IMR-90 (cell line): ENCODE measurements at regions not wholly inside any gene's neighbourhood (a gene's known extent, or its start where the extent isn't known, plus 50 kb on each side); places are given as distances from the start of the nearest gene placed in this dataset.

Source experiments
- ATAC-seq: fragments of 200-7000 bp; cut with Tn5 transposase; 2 replicates; pipeline ENCODE4 v1.9.1; 2020; ENCODE audit warnings: low read depth, mild to moderate bottlenecking, moderate library complexity
- BruUV-seq: library from RNA; stranded (reverse); fragments of 400-500 nt; replicated peaks from 2 replicates; lab custom pipeline; 2021; lab: Mats Ljungman, UMichigan
- CTCF ChIA-PET: fragments of 300-600 bp; formaldehyde crosslinking; extraction: SDS; loops from one replicate; lab custom pipeline; 2021; ENCODE audit warnings: antibody characterized with exemption; lab: Yijun Ruan, JAX
- POLR2A ChIA-PET: fragments of 300-600 bp; sonication (Branson Sonifier 250); formaldehyde crosslinking; loops from one replicate; lab custom pipeline; 2022; ENCODE audit warnings: antibody characterized with exemption; ENCODE audit not compliant: unreplicated experiment; lab: Charles Lee
- DNase-seq: peaks from one replicate; pipeline ENCODE4 v3.0.0; 2013
- H2AFZ ChIP-seq: replicated peaks from 2 replicates; pipeline ENCODE3; 2013; ENCODE audit warnings: low read length, mild to moderate bottlenecking; ENCODE audit not compliant: poor library complexity
- H2AK5ac ChIP-seq: 2 replicates; pipeline ENCODE4 v1.6.1; 2013; ENCODE audit warnings: low read depth, low read length, inconsistent platforms
- H2AK9ac ChIP-seq: replicated peaks from 2 replicates; pipeline ENCODE3; 2013; ENCODE audit warnings: mild to moderate bottlenecking, low read depth, low read length, moderate library complexity; ENCODE audit not compliant: poor library complexity
- H2BK120ac ChIP-seq: 2 replicates; pipeline ENCODE4 v1.6.1; 2013; ENCODE audit warnings: low read depth, low read length, inconsistent platforms
- H2BK15ac ChIP-seq: 3 replicates; pipeline ENCODE4 v1.6.1; 2013; ENCODE audit warnings: low read depth, low read length, inconsistent platforms
- H2BK20ac ChIP-seq: 2 replicates; pipeline ENCODE4 v1.6.1; 2013; ENCODE audit warnings: low read depth, mild to moderate bottlenecking, inconsistent platforms, low read length, moderate library complexity
- H2BK5ac ChIP-seq: 2 replicates; pipeline ENCODE4 v1.6.1; 2013; ENCODE audit warnings: mild to moderate bottlenecking, low read depth, low read length, inconsistent platforms; ENCODE audit not compliant: poor library complexity, severe bottlenecking
- H3K14ac ChIP-seq: replicated peaks from 2 replicates; pipeline ENCODE4 v1.6.1; 2013; ENCODE audit warnings: low read depth, low read length, inconsistent platforms
- H3K18ac ChIP-seq: 2 replicates; pipeline ENCODE4 v1.6.1; 2013; ENCODE audit warnings: low read depth, low read length, control low read depth
- H3K23ac ChIP-seq: 2 replicates; pipeline ENCODE4 v1.6.1; 2013; ENCODE audit warnings: low read depth, low read length, inconsistent platforms
- H3K27ac ChIP-seq: 2 replicates; pipeline ENCODE4 v1.5.1; 2013; ENCODE audit warnings: mild to moderate bottlenecking, control low read depth, low read length; ENCODE audit not compliant: insufficient read depth
- H3K27me3 ChIP-seq: 2 replicates; pipeline ENCODE4 v1.6.1; 2013; ENCODE audit warnings: low read length; ENCODE audit not compliant: control insufficient read depth, insufficient read depth
- H3K36me3 ChIP-seq: 2 replicates; pipeline ENCODE4 v1.6.1; 2013; ENCODE audit warnings: low read length, mixed read lengths; ENCODE audit not compliant: control insufficient read depth, insufficient read depth
- H3K4ac ChIP-seq: 2 replicates; pipeline ENCODE4 v1.6.1; 2013; ENCODE audit warnings: low read depth, low read length, inconsistent platforms
- H3K4me1 ChIP-seq: 2 replicates; pipeline ENCODE4 v1.6.1; 2013; ENCODE audit warnings: low read length, mixed read lengths; ENCODE audit not compliant: control insufficient read depth, insufficient read depth
- H3K4me2 ChIP-seq: 2 replicates; pipeline ENCODE4 v1.6.1; 2013; ENCODE audit warnings: low read depth, mild to moderate bottlenecking, control low read depth, low read length, moderate library complexity
- H3K4me3 ChIP-seq: 2 replicates; pipeline ENCODE4 v1.5.1; 2013; ENCODE audit warnings: low read depth, mild to moderate bottlenecking, control low read depth, low read length, moderate library complexity; ENCODE audit not compliant: insufficient read depth
- H3K56ac ChIP-seq: 2 replicates; pipeline ENCODE4 v1.6.1; 2013; ENCODE audit warnings: low read length, inconsistent platforms; ENCODE audit not compliant: insufficient read depth; ENCODE audit errors: extremely low read depth
- H3K79me1 ChIP-seq, 2 experiments: 2 replicates each; pipeline ENCODE4 v1.6.1; 2013; ENCODE audit warnings: low read length in 2 of 2, inconsistent platforms in 1 of 2, low read depth in 1 of 2
- H3K9ac ChIP-seq: 2 replicates; pipeline ENCODE4 v1.6.1; 2013; ENCODE audit warnings: low read depth, low read length, control low read depth
- H3K9me1 ChIP-seq: 2 replicates; pipeline ENCODE4 v1.6.1; 2013; ENCODE audit warnings: low read length, inconsistent platforms; ENCODE audit not compliant: insufficient read depth
- H3K9me3 ChIP-seq: 2 replicates; pipeline ENCODE4 v1.6.1; 2013; ENCODE audit warnings: low read length; ENCODE audit not compliant: control insufficient read depth, insufficient read depth
- H4K20me1 ChIP-seq: 2 replicates; pipeline ENCODE4 v1.6.1; 2013; ENCODE audit warnings: low read length, inconsistent platforms; ENCODE audit not compliant: insufficient read depth
- H4K5ac ChIP-seq: 2 replicates; pipeline ENCODE4 v1.6.1; 2013; ENCODE audit warnings: mild to moderate bottlenecking, low read depth, low read length, control low read depth
- H4K8ac ChIP-seq, 2 experiments: 2 replicates each; pipeline ENCODE4 v1.6.1; 2013; ENCODE audit warnings: low read depth in 2 of 2, low read length in 2 of 2, control low read depth in 1 of 2, inconsistent platforms in 1 of 2
- H4K91ac ChIP-seq: 2 replicates; pipeline ENCODE4 v1.6.1; 2013; ENCODE audit warnings: low read depth, low read length, inconsistent platforms; ENCODE audit not compliant: insufficient read depth
- CEBPB ChIP-seq: IDR thresholded peaks from 2 replicates; pipeline ENCODE4 v1.6.1; 2012; ENCODE audit warnings: low read depth, low read length, improper control_type of control experiment
- ELK1 ChIP-seq: fragments of 150-350 bp; IDR thresholded peaks from 2 replicates; pipeline ENCODE4 v1.6.1; 2016; ENCODE audit warnings: low read depth, mild to moderate bottlenecking, low read length, moderate library complexity, borderline replicate concordance
- FOS ChIP-seq: fragments of 150-350 bp; IDR thresholded peaks from 2 replicates; pipeline ENCODE4 v1.6.1; 2016; ENCODE audit warnings: low read depth, low read length
- MAFK ChIP-seq: IDR thresholded peaks from 2 replicates; pipeline ENCODE4 v1.6.1; 2012; ENCODE audit warnings: low read depth, low read length, improper control_type of control experiment
- MXI1 ChIP-seq: IDR thresholded peaks from 2 replicates; pipeline ENCODE4 v1.6.1; 2012; ENCODE audit warnings: low read depth, mild to moderate bottlenecking, low read length, moderate library complexity, borderline replicate concordance
- POLR2A ChIP-seq: IDR thresholded peaks from 2 replicates; pipeline ENCODE4 v1.6.1; 2012; ENCODE audit warnings: mild to moderate bottlenecking, low read depth, low read length
- RCOR1 ChIP-seq: IDR thresholded peaks from 2 replicates; pipeline ENCODE4 v1.6.1; 2012; ENCODE audit warnings: mild to moderate bottlenecking, low read length, improper control_type of control experiment; ENCODE audit not compliant: insufficient replicate concordance
- RFX5 ChIP-seq: IDR thresholded peaks from 2 replicates; pipeline ENCODE4 v1.8.0; 2012; ENCODE audit warnings: low read depth, mild to moderate bottlenecking, low read length, moderate library complexity
- SMC3 ChIP-seq: fragments of 150-350 bp; IDR thresholded peaks from 2 replicates; pipeline ENCODE4 v1.6.1; 2016; ENCODE audit warnings: low read depth, mild to moderate bottlenecking, antibody characterized with exemption, low read length, moderate library complexity
- WGBS, 2 experiments: methylation state at CpG; one replicate each; pipeline versions ENCODE4 v1.1.5 to v1.1.7; 2013; ENCODE audit warnings: missing lambda C conversion rate in 2 of 2; ENCODE audit not compliant: insufficient read length in 1 of 2; ENCODE audit errors: extremely low coverage in 2 of 2; 5-methylcytosine and 5-hydroxymethylcytosine counted together
- dilution Hi-C: fragments of 300-500 bp; cut with HindIII; formaldehyde crosslinking; loops from one replicate; pipeline ENCODE4 v1.14.3; 2018; ENCODE audit warnings: low sequenced_read_pairs; ENCODE audit not compliant: unreplicated experiment
- in situ Hi-C: fragments of 300-500 bp; cut with MboI; formaldehyde crosslinking; loops from 3 replicates; pipeline ENCODE4 v1.14.3; 2019; ENCODE audit warnings: low sequenced_read_pairs, inconsistent platforms, mixed read lengths
- intact Hi-C: fragments of 100-400 bp; cut with micrococcal nuclease; formaldehyde crosslinking; loops from 2 replicates; pipeline ENCODE4 v1.10.0; 2022

- dilution Hi-C loops, result no loop called here
- no peak overlapping the region for H4K91ac ChIP-seq
- CTCF ChIA-PET, result no interaction called here
- no peak overlapping the region for H3K4me2 ChIP-seq
- no peak overlapping the region for H3K9ac ChIP-seq
- no peak overlapping the region for H4K5ac ChIP-seq
- no peaks in the 10 kb centered on the region for H3K36me3 ChIP-seq
- H3K4me3 ChIP-seq, result no peak overlapping the region
- no TSS peak for BruUV-seq
- H3K27ac ChIP-seq, result no peak overlapping the region
- no CpG with 5 or more reads among the region's 2 CpGs for WGBS, 2 experiments
- ATAC-seq (no peak), DNase-seq (no peak)
- H2BK120ac ChIP-seq, result no peak overlapping the region
- H2AK5ac ChIP-seq, result no peak overlapping the region
- H3K14ac ChIP-seq, result no peak overlapping the region
- intact Hi-C loops, result no loop called here
- no peaks in the 10 kb centered on the region for H3K27me3 ChIP-seq
- no peak overlapping the region for H4K8ac ChIP-seq
- H2BK15ac ChIP-seq, result no peak overlapping the region
- TF ChIP-seq SMC3 (no peak), ELK1 (no peak), POLR2A (no peak), MXI1 (no peak), MAFK (no peak), RCOR1 (no peak), CEBPB (no peak), FOS (no peak), RFX5 (no peak)
- H3K56ac ChIP-seq, result no peak overlapping the region
- H3K9me1 ChIP-seq, result no peaks in the 10 kb centered on the region
- H2BK20ac ChIP-seq, result no peak overlapping the region
- no peak overlapping the region for H2AFZ ChIP-seq
- H3K79me1 ChIP-seq, result no peaks in the 10 kb centered on the region
- H3K9me3 ChIP-seq, result peaks cover 16% of the 10 kb centered on the region
- no peak overlapping the region for H3K4ac ChIP-seq
- in situ Hi-C loops, result no loop called here
- POLR2A ChIA-PET, result no interaction called here
- no peaks in the 10 kb centered on the region for H4K20me1 ChIP-seq
- no peak overlapping the region for H3K18ac ChIP-seq
- H3K4me1 ChIP-seq, result no peaks in the 10 kb centered on the region
- H2AK9ac ChIP-seq, result no peak overlapping the region
- no peak overlapping the region for H2BK5ac ChIP-seq
- no peak overlapping the region for H3K23ac ChIP-seq
Measured at GRCh38 chr18:42412896-42413295, 457.9 kb downstream of the PIK3C3 start.
